Neuronal stem cell (in vitro differentiated cells): ENCODE measurements at regions not wholly inside any gene's neighbourhood (a gene's known extent, or its start where the extent isn't known, plus 50 kb on each side); places are given as distances from the start of the nearest gene placed in this dataset.

Source experiments
- DNase-seq: peaks from one replicate; pipeline ENCODE4 v3.0.0-alpha.2; 2013; ENCODE audit warnings: low spot score
- H2AFZ ChIP-seq: one replicate; pipeline ENCODE4 v1.6.1; 2013; ENCODE audit warnings: mild to moderate bottlenecking, low read length, inconsistent platforms
- H2AK5ac ChIP-seq: 2 replicates; pipeline ENCODE4 v1.6.1; 2013; ENCODE audit warnings: low read depth, mild to moderate bottlenecking, inconsistent platforms, low read length, moderate library complexity, mixed read lengths
- H2BK120ac ChIP-seq: 2 replicates; pipeline ENCODE4 v1.6.1; 2013; ENCODE audit warnings: low read depth, mild to moderate bottlenecking, inconsistent platforms, low read length, moderate library complexity, mixed read lengths
- H2BK12ac ChIP-seq: one replicate; pipeline ENCODE4 v1.6.1; 2013; ENCODE audit warnings: low read length, inconsistent platforms
- H2BK15ac ChIP-seq: 2 replicates; pipeline ENCODE4 v1.6.1; 2013; ENCODE audit warnings: mild to moderate bottlenecking, low read length, inconsistent platforms, mixed read lengths
- H2BK5ac ChIP-seq: one replicate; pipeline ENCODE4 v1.6.1; 2013; ENCODE audit warnings: inconsistent platforms, mild to moderate bottlenecking, low read length, moderate library complexity
- H3K14ac ChIP-seq: one replicate; pipeline ENCODE4 v1.6.1; 2013; ENCODE audit warnings: low read length, inconsistent platforms
- H3K18ac ChIP-seq: 2 replicates; pipeline ENCODE4 v1.6.1; 2013; ENCODE audit warnings: low read length, inconsistent platforms
- H3K23ac ChIP-seq: 2 replicates; pipeline ENCODE4 v1.6.1; 2013; ENCODE audit warnings: low read depth, mild to moderate bottlenecking, mixed read lengths, low read length, inconsistent platforms; ENCODE audit not compliant: poor library complexity
- H3K27ac ChIP-seq: replicated peaks from 3 replicates; pipeline ENCODE4 v1.5.1; 2013; ENCODE audit warnings: low read length, inconsistent platforms
- H3K27me3 ChIP-seq, 3 experiments: 2 replicates each; pipeline ENCODE4 v1.6.1; 2013; ENCODE audit warnings: low read length in 3 of 3, mild to moderate bottlenecking in 2 of 3, inconsistent platforms in 1 of 3, low read depth in 1 of 3, mixed read lengths in 1 of 3, moderate library complexity in 1 of 3; ENCODE audit not compliant: control insufficient read depth in 3 of 3, insufficient read depth in 3 of 3
- H3K36me3 ChIP-seq, 2 donors: replicated peaks in 1 of 2; 2 replicates each; pipeline ENCODE4 v1.6.1; 2013; ENCODE audit warnings: low read length in 2 of 2; ENCODE audit not compliant: control insufficient read depth in 2 of 2, insufficient read depth in 2 of 2
- H3K4ac ChIP-seq: 2 replicates; pipeline ENCODE4 v1.6.1; 2013; ENCODE audit warnings: inconsistent platforms, mild to moderate bottlenecking, low read length, moderate library complexity
- H3K4me1 ChIP-seq, 2 donors: 1 replicate in 1 of 2; 2 replicates in 1 of 2; pipeline ENCODE4 v1.6.1; 2013; ENCODE audit warnings: low read length in 2 of 2, low read depth in 1 of 2; ENCODE audit not compliant: control insufficient read depth in 2 of 2, insufficient read depth in 1 of 2
- H3K4me2 ChIP-seq: one replicate; pipeline ENCODE4 v1.6.1; 2013; ENCODE audit warnings: mild to moderate bottlenecking, low read length, inconsistent platforms; ENCODE audit not compliant: insufficient read depth, poor library complexity, severe bottlenecking
- H3K4me3 ChIP-seq, 2 donors: 2 replicates each; pipeline ENCODE4 v1.5.1; 2013; ENCODE audit warnings: low read length in 2 of 2, mild to moderate bottlenecking in 2 of 2, inconsistent platforms in 1 of 2, moderate library complexity in 1 of 2
- H3K79me1 ChIP-seq: one replicate; pipeline ENCODE4 v1.6.1; 2013; ENCODE audit warnings: low read depth, mild to moderate bottlenecking, inconsistent platforms, low read length, moderate library complexity
- H3K9ac ChIP-seq: one replicate; pipeline ENCODE4 v1.6.1; 2013; ENCODE audit warnings: mild to moderate bottlenecking, low read depth, low read length, inconsistent platforms; ENCODE audit not compliant: poor library complexity
- H3K9me3 ChIP-seq, 2 donors: replicated peaks in 1 of 2; 2 replicates each; pipeline versions ENCODE3 to v1.6.1; 2013; ENCODE audit warnings: low read length in 2 of 2, mild to moderate bottlenecking in 2 of 2, inconsistent platforms in 1 of 2, low read depth in 1 of 2, mixed read lengths in 1 of 2, moderate library complexity in 1 of 2; ENCODE audit not compliant: control insufficient read depth in 2 of 2, insufficient read depth in 1 of 2
- H4K8ac ChIP-seq: one replicate; pipeline ENCODE4 v1.6.1; 2013; ENCODE audit warnings: low read depth, mild to moderate bottlenecking, inconsistent platforms, low read length, moderate library complexity
- H4K91ac ChIP-seq: one replicate; pipeline ENCODE4 v1.6.1; 2013; ENCODE audit warnings: low read length, low read depth, mild to moderate bottlenecking, inconsistent platforms; ENCODE audit not compliant: poor library complexity
- WGBS, 2 donors: extraction: QIAGEN DNeasy Blood & Tissue Kit; methylation state at CpG; one replicate each; pipeline ENCODE4 v1.1.7; 2013; ENCODE audit warnings: missing lambda C conversion rate in 2 of 2, mixed read lengths in 1 of 2; ENCODE audit not compliant: insufficient read length in 2 of 2, insufficient replicate concordance in 1 of 2; ENCODE audit errors: extremely low coverage in 2 of 2; 5-methylcytosine and 5-hydroxymethylcytosine counted together

GRCh38 chr20:22808628-22809027 is 224.3 kb upstream of the FOXA2 start:
- H2BK120ac ChIP-seq: no peak overlapping the region
- no peak for DNase-seq
- no peak overlapping the region for H3K4me2 ChIP-seq
- no peak overlapping the region for H3K23ac ChIP-seq
- no CpG with 5 or more reads among the region's 2 CpGs for WGBS, 2 donors
- H3K36me3 ChIP-seq: no peaks in the 10 kb centered on the region
- no peak overlapping the region for H4K91ac ChIP-seq
- no peak overlapping the region for H3K27ac ChIP-seq
- H2BK15ac ChIP-seq: no peak overlapping the region
- no peak overlapping the region for H3K4ac ChIP-seq
- H4K8ac ChIP-seq: no peak overlapping the region
- no peak overlapping the region for H3K4me3 ChIP-seq
- H2BK12ac ChIP-seq: no peak overlapping the region
- peaks cover 0 to 18% of the 10 kb centered on the region in 2 donors for H3K4me1 ChIP-seq
- no peaks in the 10 kb centered on the region for H3K79me1 ChIP-seq
- H2BK5ac ChIP-seq: no peak overlapping the region
- H3K14ac ChIP-seq: no peak overlapping the region
- H3K9me3 ChIP-seq: no peaks in the 10 kb centered on the region
- no peak overlapping the region for H3K9ac ChIP-seq
- H2AFZ ChIP-seq: no peak overlapping the region
- H3K27me3 ChIP-seq: no peaks in the 10 kb centered on the region
- no peak overlapping the region for H3K18ac ChIP-seq
- H2AK5ac ChIP-seq: no peak overlapping the region

GRCh38 chr20:22810030-22810429 is 225.1 kb upstream of the SSTR4 start:
- H4K91ac ChIP-seq: no peak overlapping the region
- H2AK5ac ChIP-seq: peak overlapping the region; percentile 27
- WGBS, 2 donors: no CpG with 5 or more reads among the region's 7 CpGs
- H4K8ac ChIP-seq: no peak overlapping the region
- H2BK15ac ChIP-seq: no peak overlapping the region
- H3K4me3 ChIP-seq: no peak overlapping the region
- H3K4me1 ChIP-seq: peaks cover 0 to 20% of the 10 kb centered on the region in 2 donors
- no peak overlapping the region for H3K4ac ChIP-seq
- H2BK12ac ChIP-seq: no peak overlapping the region
- no peak overlapping the region for H2BK120ac ChIP-seq
- H3K18ac ChIP-seq: peak overlapping the region; percentile 29
- H3K9me3 ChIP-seq: no peaks in the 10 kb centered on the region
- H3K27me3 ChIP-seq: no peaks in the 10 kb centered on the region
- no peaks in the 10 kb centered on the region for H3K36me3 ChIP-seq
- no peak overlapping the region for H2AFZ ChIP-seq
- H2BK5ac ChIP-seq: peak overlapping the region; percentile 7
- no peak overlapping the region for H3K14ac ChIP-seq
- H3K4me2 ChIP-seq: no peak overlapping the region
- H3K27ac ChIP-seq: no peak overlapping the region
- no peak overlapping the region for H3K23ac ChIP-seq
- no peak overlapping the region for H3K9ac ChIP-seq
- no peaks in the 10 kb centered on the region for H3K79me1 ChIP-seq
- no peak for DNase-seq

DNA sequence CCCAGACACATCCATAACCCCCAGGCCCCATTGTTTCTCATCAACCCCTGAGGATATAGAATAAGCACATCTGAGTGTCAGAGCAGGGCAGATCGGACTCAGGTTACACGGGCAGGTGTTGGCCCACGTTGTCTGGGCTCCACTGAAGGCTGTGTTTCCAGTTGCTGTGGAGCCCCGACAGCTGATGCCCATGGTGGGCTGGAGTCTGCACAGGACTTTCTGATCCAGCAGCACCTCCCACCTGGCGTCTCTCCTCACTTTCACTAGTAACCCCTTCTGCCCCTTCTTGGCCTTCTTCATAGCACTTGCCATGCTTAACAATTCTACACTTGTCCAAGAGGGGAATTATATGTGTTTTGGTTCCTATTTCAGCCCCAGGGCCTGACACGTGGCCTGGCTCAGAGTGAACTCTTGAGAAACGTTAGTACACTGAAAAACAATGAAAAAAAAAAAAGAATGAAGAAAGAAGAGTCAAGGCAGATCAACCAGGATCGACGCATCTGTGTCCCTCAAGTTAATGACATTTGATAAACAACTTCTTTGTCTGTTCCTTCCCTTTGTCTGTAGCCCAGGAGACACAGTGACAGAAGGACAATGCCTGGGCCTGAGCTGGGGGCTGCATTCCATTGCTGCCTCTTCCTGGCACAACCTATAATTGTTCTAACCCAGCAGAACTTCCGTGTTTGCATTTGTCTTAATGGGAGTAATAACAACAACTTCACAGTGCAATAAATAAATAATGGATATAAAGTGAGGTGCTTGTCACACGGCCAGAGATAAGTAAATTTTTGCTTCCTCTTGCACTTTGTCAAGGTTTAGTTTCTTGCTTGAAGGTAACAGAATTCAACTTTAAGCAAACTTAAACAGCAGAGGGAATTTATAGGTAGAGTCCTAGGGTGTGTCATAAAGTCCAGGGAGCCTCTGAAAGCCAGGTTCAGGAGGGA is 224.2 kb upstream of the SSTR4 start:
- Histone ChIP-seq H2BK120ac (no peak overlapping the region), H4K8ac (no peak overlapping the region), H3K4me1 (peaks cover 0 to 29% of the 10 kb centered on the region in 2 donors), H2BK5ac (peak overlapping the region; percentile 7), H2AFZ (peak overlapping the region; percentile 35), H3K4ac (no peak overlapping the region), H4K91ac (no peak overlapping the region), H3K36me3 (no peaks in the 10 kb centered on the region), H3K27ac (no peak overlapping the region), H3K9ac (no peak overlapping the region), H3K23ac (no peak overlapping the region), H3K14ac (no peak overlapping the region), H3K4me3 (no peak overlapping the region), H3K27me3 (no peaks in the 10 kb centered on the region), H3K18ac (peak overlapping the region; percentile 29), H2AK5ac (no peak overlapping the region), H3K79me1 (no peaks in the 10 kb centered on the region), H2BK15ac (no peak overlapping the region), H3K4me2 (no peak overlapping the region), H2BK12ac (no peak overlapping the region), H3K9me3 (no peaks in the 10 kb centered on the region)
- no CpG with 5 or more reads among the region's 11 CpGs for WGBS, 2 donors
- peak; percentile 29 for DNase-seq

GRCh38 chr20:22814471-22815205 is 220.5 kb upstream of the SSTR4 start:
- no CpG with 5 or more reads among the region's 9 CpGs for WGBS, 2 donors
- no peaks in the 10 kb centered on the region for H3K27me3 ChIP-seq

More at GRCh38 chr20:22814471-22815205, 220.5 kb upstream of the SSTR4 start:
- no peak overlapping the region for H3K18ac ChIP-seq
- DNase-seq: no peak
- no peak overlapping the region for H4K91ac ChIP-seq
- H3K27ac ChIP-seq: no peak overlapping the region
- H3K4me1 ChIP-seq: peaks cover 0 to 26% of the 10 kb centered on the region in 2 donors
- H3K36me3 ChIP-seq: no peaks in the 10 kb centered on the region
- no peak overlapping the region for H2BK15ac ChIP-seq
- H3K4me2 ChIP-seq: no peak overlapping the region
- no peak overlapping the region for H4K8ac ChIP-seq
- H3K4me3 ChIP-seq: no peak overlapping the region
- H3K23ac ChIP-seq: no peak overlapping the region
- no peak overlapping the region for H2AFZ ChIP-seq
- H3K14ac ChIP-seq: no peak overlapping the region
- H2AK5ac ChIP-seq: no peak overlapping the region
- no peaks in the 10 kb centered on the region for H3K9me3 ChIP-seq
- no peak overlapping the region for H2BK12ac ChIP-seq
- H3K79me1 ChIP-seq: no peaks in the 10 kb centered on the region
- no peak overlapping the region for H2BK120ac ChIP-seq
- no peak overlapping the region for H3K9ac ChIP-seq
- no peak overlapping the region for H3K4ac ChIP-seq
- no peak overlapping the region for H2BK5ac ChIP-seq
